ENCODE measurements at regions not wholly inside any gene's neighbourhood (a gene's known extent, or its start where the extent isn't known, plus 50 kb on each side); places are given as distances from the start of the nearest gene placed in this dataset.
"Not testable (repeated sequence)": the region's sequence is repeated elsewhere in the genome, so short reads cannot be mapped to it uniquely, and the experiment has no call there.

- TF ChIP-seq POLR2A, CTCF, POLR2AphosphoS5 (IDR thresholded peaks at IDR 0.05): not testable (repeated sequence)
These were observed 699.4 kb upstream of the CDH6 start for GRCh38 chr5:30494113-30494512.
